ENCODE measurements at regions not wholly inside any gene's neighbourhood (a gene's known extent, or its start where the extent isn't known, plus 50 kb on each side); places are given as distances from the start of the nearest gene placed in this dataset.

GRCh38 chr17:69907132-69907847, 167.7 kb upstream of the KCNJ16 start:
- DNase-seq = no peak

DNA sequence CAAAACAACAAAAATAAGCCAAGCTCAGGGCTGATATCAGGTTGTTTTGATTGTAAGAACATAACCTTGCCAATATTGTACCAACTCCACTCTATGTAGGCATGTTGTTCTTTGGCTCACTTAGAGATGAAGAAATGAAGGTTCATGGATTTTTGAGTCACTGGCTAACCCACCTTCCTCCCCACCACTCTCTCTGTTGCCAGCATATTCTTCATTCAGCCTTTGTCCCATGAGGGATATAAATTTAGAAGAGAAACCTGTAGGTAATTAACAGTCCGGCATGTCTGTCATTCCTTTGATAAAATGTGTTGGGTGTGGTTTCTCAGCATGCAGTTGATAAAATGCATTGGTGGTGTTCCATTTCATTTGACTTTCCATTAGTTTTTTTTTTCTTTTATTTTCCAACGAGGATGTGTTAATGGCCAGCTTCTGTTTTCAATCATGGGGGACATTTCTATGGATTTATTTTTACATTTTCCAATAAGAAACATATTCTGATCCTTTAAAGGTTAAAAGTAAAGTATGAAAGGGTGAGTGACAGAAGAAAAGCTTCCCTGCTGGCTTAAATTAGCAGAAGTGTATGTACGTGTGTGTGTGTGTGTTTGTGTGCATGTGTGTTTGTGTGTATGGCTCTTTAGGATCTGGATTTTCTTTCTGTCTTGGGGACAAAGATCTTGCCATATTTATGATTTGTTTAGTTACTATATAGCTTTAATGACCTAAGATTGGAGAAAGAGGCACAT, 166.2 kb upstream of the KCNJ16 start:
- DNase-seq = no peak

- DNase-seq = no peak
Measured at GRCh38 chr17:69909389-69909788, 165.6 kb upstream of the KCNJ16 start.

- DNase-seq = no peak
Measured at GRCh38 chr17:69912805-69913204, 162.2 kb upstream of the KCNJ16 start.

DNA sequence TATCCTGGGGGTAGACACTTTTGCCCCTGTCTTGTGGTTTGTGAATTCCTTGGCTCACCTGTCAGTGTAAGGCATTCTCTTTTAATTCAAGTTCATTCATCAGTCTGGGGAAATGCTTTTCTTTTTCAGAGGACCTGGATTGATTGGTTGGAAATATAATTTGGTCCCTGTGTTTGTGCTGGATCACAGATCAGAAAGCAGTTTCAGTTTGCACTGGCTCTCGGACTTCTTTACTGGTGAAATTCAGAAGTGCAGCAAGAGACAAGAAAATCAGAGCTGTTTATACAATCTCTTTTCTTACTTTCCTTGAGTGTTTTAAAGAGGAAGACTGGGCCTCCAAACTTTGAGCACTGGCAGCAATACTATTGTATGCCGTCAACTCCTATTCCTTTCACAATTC, 161.8 kb upstream of the KCNJ16 start:
- DNase-seq = no peak

GRCh38 chr17:69913616-69914015, 161.4 kb upstream of the KCNJ16 start:
- no peak for DNase-seq

DNA sequence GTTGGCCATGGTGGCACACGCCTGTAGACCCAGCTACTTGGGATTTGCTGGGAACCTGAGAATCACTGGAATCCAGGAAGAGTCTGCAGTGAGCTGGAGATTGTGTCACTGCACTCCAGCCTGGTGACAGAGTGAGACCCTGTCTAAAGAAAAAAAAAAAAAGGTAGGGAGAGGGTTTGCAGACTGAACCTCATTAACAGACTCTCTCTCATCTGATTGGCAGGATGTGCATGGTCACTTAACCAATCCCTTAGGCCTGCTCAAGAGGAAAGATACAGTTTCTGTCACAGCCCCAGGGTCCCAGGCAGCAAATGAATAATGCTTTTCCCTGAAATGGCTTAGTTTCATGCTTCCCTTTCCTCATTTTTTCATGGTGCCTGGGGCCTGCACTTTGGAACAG, 160.5 kb upstream of the KCNJ16 start:
- no peak for DNase-seq

DNA sequence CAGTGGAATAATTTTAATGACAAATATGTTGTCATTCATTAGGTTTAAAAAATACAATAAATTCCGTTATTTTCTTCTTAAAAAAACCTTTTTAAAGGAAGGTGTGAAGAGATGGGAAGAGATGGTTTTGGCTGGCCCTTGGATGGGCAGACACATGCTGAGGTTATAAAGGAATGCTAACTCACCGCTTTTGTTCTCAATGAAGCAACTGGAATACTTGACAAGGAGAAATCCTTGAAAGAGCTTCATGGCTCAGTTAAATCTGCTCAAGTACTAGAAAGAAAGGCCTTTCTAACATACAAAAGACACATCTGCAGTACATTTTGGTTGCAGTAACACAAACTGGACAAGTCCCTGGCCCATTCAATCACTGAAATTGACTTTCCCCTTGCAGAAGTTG, 158.3 kb upstream of the KCNJ16 start:
- no peak for DNase-seq

GRCh38 chr17:69918164-69918563, 156.9 kb upstream of the KCNJ16 start:
- no peak for DNase-seq

- DNase-seq = no peak
Measured at GRCh38 chr17:69919789-69920188, 155.2 kb upstream of the KCNJ16 start.

DNA sequence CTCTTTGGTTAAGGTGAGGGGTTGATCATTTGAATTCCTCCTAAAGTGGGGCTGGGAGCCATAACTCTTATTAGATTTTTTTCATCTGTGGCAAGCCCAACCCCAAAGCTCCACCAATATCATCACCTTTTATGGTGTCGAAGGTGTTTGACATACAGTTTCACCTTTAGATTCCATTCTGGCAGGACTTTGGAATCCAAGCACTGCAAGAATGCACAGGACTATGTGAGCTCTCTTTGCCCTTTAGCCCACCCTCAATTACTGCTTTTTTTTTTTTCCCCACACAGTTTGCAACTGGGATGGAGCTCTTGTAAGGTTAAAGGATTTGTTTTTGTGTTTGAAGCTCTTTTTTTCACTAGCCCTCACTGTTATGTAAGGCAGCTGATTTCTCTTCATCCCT, 154.0 kb upstream of the KCNJ16 start:
- no peak for DNase-seq

DNA sequence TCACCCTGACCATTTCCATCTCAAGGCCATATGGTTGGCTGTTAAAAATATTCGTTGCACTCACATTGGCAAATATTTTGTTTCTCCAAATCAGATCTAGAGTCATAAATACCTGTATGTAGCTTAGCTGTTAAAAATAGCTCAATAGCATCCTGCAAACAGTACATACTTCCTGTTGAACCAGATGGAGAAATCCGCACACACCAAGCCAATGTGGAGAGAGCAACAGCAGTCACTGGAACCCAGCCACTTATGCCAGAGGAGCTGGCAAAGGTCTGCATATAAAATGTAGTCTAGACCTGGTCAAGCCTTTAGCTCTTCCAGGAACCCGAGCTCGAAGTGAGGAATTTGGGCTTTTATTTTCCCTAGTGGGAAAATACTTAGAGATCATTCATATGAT, 146.4 kb upstream of the KCNJ16 start:
- DNase-seq = no peak

- no peak for DNase-seq
Measured at GRCh38 chr17:69936996-69937395, 138.0 kb upstream of the KCNJ16 start.

GRCh38 chr17:69943058-69943457, 132.0 kb upstream of the KCNJ16 start:
- DNase-seq = no peak

DNA sequence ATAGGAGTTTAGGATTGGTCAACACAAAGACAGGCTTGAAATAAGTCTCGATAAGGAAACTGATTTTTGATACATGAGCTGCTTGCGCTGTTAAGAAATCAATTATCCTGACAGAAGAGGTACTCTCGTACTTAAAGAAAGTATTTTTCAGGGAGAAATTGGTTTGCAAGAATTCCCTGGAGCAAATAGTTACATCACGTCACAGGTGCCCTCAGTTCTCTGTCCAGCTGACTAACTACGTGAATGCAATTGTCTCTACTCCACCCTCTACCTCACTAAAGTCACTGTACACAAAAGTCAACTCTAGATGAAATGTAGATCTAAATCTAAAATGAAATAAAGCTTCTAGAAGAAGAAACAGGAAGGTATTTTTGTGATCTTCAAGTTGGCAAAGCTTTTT, 130.6 kb upstream of the KCNJ16 start:
- DNase-seq = no peak

DNA sequence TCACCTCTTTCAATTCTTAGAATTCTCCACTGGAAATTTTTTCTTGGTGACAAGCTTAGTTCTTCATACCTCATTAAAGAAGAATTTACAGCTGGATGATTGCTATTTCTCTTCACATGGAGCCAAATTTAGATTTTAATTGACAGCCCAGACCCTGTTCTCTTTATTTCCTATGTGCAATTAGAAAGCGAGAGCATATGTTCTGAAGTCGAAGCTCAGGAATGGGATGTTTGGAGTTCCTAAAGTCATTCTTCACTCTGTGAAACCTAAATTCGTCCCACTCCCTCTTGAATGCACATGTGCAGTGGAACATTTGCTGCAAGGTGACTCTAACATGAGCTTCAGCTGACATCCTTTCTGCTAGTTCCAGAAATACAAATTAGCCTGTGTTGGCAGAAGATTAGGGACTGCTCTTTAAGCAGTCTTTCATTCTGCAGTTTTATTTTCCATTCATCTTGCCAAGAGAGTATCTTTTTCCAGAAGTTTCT, 129.3 kb upstream of the KCNJ16 start:
- DNase-seq = no peak

GRCh38 chr17:69947027-69947759, 127.8 kb upstream of the KCNJ16 start:
- no peak for DNase-seq

- no peak for DNase-seq
Measured at GRCh38 chr17:69948406-69948805, 126.6 kb upstream of the KCNJ16 start.

DNA sequence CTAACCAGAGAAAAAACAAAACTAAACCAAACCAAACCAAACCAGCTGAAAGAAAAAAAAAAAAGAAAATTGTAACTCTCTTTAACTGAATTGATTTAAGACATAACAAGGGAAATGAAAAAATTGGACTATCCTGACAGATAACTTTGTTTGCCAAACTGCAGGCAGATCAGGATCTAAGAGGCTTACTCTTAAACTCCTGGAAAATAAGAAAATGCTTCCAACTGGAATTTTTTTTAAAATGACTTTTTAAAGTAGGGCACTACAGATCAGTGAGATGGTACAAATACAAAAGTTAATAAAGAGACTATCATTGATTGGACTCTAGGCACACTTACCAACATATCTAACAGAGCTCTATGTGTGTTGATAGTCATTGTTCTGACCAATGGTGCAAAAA, 125.5 kb upstream of the KCNJ16 start:
- DNase-seq = no peak

GRCh38 chr17:69949973-69950695, 124.9 kb upstream of the KCNJ16 start:
- no peak for DNase-seq

GRCh38 chr17:69950701-69951418, 124.2 kb upstream of the KCNJ16 start:
- no peak for DNase-seq

- DNase-seq = no peak
Measured at GRCh38 chr17:69954241-69954925, 120.6 kb upstream of the KCNJ16 start.
